Dermis blood vessel endothelial cell (primary cell): ENCODE measurements at regions not wholly inside any gene's neighbourhood (a gene's known extent, or its start where the extent isn't known, plus 50 kb on each side); places are given as distances from the start of the nearest gene placed in this dataset.
A peak's percentile ranks its signal among the peaks of the same experiment; 100 is the strongest.

Experiments used
- DNase-seq: peaks from one replicate; pipeline ENCODE4 v3.0.0; 2010

DNA sequence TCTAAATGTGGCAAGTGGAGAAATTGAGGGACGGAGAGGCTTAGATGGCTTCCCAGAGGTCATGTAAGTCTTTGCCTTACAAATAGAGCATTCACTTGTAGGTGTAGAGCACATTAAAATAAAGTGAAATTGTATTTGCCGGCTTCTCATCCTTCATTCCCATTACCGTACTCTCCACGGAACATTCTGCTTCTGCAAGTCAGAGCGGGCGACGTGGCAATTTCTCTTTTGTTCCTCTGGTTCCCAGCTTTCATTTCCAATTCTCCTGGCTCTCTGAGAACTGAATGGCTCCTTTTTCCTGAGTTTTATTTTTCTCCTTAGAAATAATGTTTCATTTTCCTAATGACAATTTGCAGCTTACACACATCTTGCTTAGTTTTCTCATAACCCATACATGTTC is 51.3 kb upstream of the PFKP start:
- no peak for DNase-seq

DNA sequence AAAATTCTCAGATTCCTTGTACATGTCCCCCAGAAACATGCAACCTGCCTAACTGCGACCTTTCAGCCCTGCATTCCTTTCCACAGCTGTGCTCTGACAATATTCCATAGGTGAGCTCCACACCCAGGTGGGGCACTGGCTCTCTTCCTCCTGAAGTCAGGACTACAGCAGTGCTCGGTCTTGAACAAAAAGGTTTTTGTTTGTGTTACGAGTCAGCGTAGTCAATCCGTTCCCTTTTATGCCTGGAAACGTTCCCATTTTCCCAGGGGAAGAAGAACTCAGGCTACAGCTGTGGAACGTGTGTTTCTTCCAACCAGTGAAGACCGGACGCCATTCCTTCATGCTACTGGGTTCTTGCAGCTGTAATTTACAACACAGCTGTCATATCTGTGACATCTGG is 52.4 kb upstream of the PFKP start:
- DNase-seq, result no peak

DNA sequence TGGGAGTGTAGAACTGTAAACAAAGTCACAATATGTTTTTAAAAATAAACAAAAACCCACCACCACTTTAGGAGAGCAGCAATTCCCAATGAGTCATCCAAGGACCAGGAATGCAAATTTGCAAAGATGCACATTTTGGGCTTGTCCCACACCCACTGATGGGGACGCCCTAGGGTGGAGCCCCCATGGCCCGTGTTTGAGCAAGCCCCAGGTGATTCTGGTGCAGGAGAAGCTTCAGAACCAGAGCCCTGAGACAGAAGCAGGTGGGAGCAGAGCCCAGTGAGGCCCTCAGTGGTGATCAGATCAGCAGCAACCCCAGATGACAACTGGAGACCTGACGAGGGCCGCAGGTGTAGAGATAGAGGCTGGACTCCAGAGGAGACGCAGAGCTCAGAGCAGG is 55.1 kb upstream of the PFKP start:
- no peak for DNase-seq

DNA sequence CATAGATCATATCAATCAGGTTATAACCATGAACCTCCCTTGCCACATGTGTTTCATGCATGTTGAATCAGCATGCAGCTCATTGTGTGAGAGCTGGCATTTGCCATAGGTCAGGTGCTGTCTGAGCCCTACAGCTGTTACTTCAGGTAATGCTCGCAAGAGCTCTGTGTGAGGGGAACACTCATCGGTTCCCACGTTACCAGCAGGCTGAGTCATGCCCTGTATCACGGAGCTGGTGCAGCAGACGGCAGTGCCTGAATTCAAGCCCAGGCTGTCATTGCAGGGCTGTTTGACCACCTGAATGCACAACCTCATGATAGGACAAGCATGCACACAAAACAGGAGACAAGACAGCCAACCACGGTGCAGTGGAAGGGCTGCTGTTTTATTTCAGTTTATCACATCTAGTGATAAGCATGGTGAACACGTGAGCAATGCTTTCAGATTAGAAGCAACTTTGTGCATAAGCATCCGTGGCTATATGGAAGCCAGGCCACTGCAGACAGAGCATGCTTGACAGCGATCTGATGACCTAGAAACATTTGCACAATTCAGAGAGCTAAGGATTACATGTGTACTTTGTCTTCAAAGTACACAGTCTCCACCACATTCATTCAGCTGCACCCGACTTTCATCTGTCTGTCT is 56.4 kb upstream of the PFKP start:
- DNase-seq, result no peak

DNA sequence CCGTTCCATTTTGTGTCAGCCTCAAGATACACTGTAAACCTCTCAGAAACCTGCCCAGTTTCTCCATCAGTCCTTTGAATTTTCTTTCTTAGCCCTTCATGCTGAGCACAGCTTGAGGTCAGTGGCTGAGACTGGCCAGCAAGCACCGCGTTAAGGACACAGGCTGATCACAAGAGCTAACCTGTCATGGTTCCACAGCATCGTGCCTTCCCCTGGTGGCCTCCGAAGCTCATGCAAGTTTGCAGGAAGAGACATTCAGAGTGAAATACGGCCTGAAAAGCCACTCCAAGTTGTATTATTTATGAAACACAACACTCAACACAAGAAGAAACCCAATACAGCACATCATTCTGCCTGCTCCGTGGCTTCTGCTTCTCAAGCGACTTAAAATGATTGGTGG is 57.0 kb upstream of the PFKP start:
- no peak for DNase-seq

DNA sequence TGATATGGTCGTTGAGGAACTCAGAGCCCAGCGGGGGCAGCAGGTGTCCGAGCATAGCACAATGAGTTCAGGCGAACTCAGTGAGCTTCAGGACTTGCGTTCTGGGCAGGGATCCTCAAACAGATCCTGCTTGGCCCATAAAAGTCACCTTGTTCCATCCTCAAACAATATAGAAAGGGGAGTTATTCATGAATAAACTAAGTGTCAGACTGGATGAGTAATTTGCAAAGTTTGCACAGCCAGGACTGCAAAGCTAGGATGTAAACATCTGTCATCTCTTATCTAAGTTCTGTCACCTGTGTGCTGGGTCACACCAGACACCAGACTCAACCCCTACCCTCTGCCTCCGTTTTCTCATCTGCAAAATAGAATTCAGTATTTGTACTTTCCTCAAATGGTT is 58.0 kb upstream of the PFKP start:
- DNase-seq, result no peak

DNA sequence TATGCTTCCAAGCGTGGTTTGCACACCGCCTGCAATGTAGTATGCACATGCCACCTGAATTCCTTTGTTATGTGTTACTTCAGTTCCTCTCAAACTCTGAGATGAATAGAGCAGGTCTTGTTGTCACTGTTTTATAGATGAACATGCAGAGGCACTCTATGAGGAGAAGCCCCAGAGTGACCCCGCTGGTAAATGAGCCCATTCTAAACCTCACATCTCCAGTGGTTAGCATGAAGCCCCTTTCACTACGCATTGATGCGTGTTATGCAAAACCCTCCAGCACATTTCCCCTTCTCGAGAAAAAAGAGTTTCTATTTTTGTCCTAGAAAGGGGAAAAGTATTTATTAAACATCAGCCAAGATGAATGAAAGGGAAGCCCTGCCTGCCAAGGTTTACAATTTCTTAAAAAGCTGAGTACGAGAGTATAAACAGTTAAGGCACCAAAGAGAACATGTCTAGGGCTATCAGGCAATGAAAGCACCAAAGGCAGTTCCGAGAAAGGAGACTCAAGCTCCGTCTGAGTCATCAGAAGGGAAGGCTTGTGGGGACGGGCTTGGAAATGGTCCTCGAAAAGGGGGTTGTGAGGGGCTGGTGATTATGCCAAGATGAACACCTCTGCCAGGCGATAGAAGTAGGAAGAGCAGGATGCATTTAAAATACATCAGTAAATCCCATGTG is 58.7 kb upstream of the PFKP start:
- DNase-seq, result no peak

DNA sequence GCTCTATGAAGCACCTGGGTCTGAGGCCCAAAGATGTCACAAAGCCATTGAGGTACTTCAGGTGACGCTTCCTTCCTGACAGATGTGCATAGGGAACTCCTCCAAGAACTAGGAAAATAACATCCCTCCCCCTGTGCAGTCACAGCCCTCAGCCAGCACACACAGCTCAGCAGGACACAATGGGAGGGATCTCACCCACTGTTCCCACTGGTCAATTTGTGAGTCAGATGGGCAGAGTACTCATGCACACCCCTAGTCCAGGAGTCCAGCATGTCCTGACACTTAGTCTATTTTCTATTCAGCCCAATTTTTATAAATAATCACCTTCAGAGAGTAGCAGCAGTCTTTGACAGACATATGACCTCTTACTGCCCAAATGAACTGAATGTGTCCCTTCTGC is 60.7 kb upstream of the PFKP start:
- DNase-seq, result no peak

DNA sequence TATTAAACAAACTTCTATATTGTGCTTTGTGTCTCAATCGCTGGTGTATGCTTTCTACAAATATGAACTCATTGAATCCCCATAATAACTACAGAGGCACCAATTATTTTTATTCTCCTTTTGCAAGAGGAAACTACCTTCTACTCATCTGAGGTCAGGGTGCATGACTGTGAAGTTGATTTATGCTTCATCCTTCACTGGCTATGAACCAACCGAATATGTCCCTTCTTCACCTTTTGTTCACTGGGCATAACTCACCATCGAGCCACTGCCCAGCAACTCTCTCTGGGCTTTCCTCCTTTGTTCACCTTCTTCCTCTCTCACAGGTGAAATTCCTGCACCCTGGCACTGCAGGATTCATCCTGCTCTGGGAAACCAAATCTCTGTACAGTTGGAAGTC is 61.3 kb upstream of the PFKP start:
- DNase-seq, result no peak

DNA sequence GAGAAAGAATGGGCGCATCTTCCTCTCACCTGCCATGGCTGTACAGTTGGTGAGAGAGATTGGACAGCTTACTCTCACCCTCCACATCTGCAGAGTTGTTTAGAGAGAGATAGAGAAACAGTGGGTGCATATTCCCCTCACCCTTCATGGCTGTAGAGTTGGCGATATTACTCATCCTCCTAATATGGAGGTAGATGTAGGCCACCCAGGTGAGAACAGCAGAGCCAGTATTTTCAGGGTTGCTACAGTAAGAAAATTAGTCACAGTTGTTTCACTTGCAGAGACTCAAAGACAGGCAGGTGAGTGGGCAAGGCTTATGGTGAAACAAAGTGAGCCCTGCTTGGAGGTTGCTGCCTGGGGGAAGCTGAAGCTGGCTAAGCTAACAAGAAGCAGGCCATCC is 65.0 kb upstream of the PFKP start:
- DNase-seq, result no peak

DNA sequence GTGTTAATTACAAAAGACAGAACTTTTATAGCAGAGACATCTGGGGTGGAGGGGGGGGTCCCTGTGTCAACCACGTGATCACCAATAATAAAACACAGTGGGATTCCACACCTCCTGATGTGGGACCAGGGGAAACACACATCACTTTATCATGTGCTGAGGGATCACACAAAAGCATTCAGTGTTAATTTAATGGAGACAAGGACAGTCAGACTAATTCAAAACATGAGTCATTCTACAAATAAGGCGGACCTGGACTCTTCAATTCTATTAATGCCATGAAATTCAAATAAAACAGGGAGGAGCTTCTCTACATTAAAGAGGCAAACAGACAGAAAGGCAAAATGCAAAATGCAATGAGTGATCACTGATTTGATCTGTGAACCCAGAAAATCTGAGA is 67.3 kb upstream of the PFKP start:
- no peak for DNase-seq

DNA sequence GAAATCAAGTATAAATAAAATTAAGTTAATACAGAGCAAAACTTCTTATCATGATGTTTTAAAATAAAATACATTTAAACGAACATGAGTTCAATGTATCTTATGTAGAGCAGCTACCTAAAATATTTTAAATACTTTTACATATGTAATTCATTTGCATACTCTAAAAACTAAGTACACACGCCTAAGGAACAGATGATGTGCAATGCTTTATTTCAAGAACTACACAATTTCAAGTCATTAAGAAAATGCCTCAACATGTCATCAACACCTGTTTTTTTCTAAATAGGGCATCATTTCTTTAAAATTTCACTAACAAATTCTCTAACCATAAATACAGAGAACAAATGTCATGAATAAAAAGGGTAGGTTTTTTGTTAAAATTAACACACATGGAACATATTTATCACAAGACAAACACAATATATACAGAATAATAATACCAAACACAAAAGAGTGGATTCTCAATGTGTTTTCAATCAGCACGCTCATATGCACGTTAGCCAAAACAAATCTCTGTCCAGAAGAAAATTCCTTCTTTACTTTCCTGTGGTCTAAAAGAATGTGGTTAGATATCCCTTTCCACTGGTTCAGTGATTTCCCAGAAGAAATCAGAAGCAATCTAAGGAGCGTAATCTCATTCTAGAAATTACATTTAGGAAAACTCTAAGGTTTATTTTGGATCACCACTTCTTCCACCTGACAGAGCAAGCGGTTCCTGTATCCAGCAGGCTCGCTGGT is 73.0 kb upstream of the PFKP start:
- no peak for DNase-seq

DNA sequence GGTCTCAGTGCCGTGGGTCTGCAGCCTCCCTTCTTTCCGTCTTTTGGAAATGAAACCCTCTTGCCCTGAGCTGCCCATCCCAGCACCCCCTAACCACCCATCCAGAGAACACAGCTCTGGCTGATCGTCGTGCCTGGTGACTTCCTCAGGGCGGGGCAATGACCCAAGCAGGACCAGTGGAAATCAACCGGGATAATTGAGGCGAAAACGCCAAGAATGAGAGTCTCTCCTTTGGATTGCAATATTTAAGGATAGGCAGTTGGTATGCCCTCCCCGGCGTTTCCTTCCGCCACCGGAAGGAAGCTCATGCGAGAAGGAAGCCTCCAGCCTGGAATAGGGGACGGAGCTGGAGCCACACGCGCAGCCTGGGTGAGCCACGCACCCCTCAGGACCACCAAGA is 73.7 kb upstream of the PFKP start:
- no peak for DNase-seq

DNA sequence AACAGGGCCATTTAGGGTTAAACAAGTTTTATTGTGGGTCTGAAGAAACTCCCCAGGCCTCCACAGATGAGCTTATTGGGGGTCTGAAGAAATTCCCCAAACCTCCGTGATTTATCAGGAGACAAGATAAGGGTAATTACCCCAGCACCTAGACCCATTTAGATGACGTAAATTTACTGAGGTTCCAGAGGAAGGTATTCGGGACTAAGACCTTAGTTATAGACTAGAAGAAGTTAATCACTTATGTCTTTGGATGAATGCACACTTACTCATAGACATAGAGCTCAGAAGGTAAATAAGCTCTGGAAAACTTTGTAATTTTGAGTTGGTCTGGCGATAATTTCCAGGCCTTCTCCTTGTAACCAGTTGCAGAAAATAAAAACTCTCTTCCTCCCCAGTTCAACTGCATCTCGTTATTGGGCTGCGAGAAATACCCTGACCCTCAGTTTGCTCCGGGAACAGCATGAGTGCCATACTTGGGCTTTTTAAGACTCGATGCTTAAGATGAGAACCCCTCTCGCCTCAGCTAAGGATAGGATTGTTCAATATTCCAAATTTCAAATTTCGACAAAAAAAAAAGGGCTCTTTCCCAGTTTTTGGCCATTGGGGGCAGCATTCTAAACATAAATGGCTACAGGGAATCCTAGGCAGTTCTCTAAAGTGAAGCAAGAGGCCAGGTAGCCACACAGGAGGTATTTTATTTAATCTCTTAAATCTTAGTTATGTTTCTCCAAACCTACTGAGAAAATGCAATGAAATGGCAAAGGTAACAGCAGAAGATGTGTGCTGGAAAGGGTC is 74.7 kb upstream of the PFKP start:
- no peak for DNase-seq

DNA sequence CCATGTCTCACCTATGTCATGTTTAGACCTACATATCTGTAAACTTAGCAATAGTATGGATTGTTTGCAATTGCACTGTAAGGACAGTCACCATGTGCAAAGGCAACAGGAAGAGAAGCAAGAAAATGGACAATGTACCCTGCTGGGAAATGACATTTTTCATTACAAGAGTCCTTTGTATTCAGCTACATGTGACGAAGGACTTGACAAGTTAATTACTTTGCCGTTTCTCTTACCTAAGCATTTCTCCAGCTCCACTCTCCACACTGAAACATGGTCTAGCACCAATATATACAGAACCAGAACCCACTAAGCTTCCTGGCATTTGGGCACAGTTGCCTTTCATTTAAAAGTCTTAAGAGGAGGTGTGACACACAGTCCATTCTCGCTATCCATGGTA is 76.6 kb upstream of the PFKP start:
- no peak for DNase-seq

DNA sequence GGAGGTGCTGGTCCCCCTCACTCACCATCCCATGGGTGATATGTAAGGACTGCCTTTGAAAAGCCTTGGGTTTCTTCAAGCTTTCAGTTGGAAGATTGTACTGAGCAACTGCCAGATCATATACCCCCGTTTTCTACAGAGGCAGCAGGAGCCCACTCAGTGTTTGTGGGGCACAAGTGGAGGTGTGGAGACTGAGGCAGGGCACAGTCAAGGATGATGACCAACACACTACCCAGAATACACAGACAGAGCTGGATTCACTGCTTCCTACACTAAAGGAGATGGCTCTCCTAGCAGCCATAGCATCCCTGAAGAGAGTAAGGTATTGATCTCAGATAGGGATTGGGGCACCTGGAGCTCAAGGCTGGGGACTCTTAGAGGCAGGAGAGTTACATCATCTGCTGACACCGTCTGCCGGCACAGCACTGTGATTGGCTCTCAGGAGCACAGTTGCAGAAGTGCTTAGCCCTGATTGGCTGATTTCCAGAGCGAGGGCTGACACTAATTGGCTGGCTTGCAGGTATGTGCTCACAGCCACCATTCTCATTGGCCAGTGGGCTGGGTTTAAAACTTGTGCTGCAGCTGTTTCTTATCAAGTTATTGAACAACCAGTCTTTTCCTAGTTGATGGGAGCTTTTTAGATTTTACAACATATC is 77.9 kb upstream of the PFKP start:
- no peak for DNase-seq

DNA sequence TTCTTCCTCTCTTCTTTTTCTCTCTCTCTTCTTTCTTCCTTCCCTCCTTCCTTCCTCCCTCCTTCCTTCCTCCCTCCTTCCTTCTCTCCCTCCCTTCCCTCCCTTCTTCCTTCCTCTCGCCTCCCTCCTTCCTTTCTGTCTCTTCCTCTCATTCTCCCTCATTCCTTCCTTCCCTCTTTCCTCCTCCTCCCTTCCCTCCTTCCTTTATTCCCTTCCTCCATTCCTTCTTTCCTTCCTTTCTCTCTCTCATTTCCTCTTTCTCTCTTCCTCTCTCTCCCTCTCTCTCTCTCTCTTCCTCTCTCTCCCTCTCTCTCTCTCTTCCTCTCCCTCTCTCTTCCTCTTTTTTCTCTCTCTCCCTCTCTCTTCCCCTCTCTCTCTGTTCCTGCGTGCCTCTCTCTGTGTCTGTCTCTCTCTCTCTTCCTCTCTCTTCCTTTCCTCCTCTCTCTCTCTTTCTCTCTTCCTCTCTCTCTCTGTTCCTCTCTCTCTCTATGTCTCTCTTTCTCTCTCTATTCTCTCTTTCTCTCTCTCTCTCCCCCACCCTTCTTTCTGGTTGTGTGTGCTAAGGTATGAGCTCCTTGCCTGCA is 80.1 kb upstream of the PFKP start:
- DNase-seq, result no peak

DNA sequence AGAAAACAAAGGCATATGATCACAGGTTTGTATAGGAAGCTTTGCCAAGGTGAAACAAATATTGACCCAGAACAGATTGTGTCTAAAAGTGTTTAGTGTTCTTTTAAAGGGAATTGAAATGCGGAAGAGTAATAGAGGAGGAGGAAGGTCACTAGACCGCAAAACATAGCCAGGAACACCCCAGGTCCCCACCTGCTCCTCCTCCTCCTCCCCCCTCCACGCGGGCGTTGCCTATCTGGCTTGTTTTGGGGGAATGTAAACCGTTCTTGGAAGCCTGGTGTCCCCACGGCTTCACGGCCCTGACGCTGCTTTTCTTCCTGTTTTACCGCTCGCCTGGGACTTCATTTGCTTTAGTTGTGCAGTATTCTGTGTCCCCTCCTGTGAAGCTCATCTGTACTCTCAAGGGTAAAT is 81.0 kb upstream of the PFKP start:
- no peak for DNase-seq

DNA sequence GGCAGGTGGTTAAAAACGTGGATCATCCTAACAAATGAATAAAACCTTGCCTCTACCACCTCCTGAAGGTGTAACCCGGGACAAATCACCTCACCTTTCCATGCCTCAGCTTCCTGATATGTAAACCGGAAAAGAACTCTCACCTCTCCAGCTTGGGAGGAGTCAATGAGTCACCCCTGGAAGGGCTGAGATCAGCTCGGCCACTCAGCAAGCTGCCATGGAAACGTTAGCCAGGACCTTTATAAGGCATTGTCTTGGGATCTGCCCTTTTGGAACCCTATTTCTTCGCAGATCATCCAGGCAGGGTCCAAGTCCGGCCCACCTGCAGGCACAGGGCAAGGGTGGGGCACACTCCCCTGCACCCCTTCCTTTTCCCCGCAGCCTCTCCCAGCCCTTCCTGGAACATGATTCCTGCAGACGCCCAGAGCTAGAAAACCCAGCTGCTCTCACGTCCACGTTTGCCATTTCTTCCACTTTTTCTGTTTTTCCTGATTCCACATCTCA is 81.6 kb upstream of the PFKP start:
- peak; percentile 76 for DNase-seq

DNA sequence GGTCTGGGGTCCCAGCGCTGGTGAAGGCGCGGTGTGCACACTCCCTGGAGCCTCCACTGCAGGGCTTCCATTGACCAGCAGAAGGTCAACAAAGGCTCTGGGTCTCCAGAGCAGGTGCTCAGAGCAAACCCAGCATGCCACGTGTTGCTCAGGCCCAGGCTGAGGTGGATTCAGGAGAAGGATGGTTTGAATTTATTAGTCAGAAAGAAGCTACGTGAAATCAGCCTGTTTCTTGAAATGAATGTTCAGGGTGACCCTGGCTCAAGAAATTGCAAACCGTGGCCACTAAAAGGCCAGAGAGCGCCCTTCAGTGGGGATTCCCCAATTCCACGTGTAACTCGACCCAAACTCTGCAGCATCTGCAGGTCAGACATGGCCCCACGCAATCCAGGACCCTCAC is 82.7 kb upstream of the PFKP start:
- no peak for DNase-seq

DNA sequence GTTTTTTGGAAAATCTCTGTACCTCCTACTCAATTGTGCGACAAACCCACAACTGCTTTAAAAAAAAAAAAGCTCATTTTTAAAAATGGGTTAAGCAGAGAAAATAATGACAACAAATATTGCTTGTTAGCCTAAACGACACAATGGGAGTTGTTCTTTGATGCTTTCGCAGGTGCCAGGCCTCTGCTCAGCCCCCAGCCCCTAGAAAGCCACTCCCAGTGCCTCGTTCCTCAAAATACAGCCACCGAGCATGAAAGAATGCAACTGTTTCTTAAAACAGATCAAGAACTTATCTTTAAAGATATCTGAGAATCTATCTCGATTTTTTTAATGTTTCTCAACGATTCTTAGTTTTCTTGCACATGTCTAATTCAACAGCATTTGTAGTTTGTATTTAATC is 85.2 kb upstream of the PFKP start:
- no peak for DNase-seq

DNA sequence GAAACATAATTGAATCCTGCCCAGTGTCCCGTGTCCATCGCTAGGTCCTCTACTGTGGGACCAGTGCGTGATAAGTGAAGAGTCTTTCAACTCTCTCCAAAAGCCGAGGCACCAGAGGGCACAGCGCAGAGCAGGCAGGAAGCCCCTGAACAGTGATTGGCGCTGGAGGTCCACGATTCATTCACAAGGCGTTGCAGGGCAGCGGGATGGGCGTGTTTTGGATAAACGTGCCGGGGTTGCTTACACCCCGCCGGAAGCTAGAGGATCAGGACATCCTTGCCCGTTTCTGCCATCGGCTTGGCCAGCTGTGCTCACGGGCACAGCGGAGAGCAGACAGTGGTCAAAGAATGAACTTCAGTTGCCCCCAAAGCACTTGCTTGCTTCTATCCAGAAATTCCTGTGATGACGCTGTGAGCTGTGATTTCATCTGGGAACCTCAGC is 86.0 kb upstream of the PFKP start:
- no peak for DNase-seq
